ENCODE measurements at regions not wholly inside any gene's neighbourhood (a gene's known extent, or its start where the extent isn't known, plus 50 kb on each side); places are given as distances from the start of the nearest gene placed in this dataset.

DNA sequence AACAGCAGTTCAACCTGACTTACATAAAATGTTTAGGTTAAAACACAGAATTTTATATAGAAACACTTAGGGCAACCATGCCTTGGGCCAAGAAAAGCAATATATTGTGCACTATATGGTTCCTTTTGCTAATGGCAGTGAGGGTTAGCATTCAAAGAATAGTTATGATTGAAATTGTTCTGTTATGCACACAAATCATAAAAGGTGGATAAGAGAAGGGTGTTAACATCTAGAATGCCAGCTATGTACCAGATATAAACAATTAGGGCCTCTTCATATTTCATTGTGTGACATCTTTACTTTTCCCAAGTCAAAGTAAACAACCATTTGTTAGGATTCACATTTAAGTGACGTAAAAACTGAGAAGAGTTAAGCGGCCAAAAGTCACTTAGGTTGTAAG is 308.0 kb upstream of the B3GALT2 start:
- 47% methylated on average over 2 of the region's 2 CpGs for WGBS
- Histone ChIP-seq H3K27me3 (ENCODE audit: control insufficient read depth, insufficient read depth) (no peaks in the 10 kb centered on the region), H3K27ac (ENCODE audit: low read length) (no peak overlapping the region), H3K9me3 (ENCODE audit: control insufficient read depth, low read length) (no peaks in the 10 kb centered on the region), H3K4me3 (ENCODE audit: low read length) (no peak overlapping the region), H3K4me1 (ENCODE audit: control insufficient read depth, insufficient read depth, low read length) (no peaks in the 10 kb centered on the region)
- ATAC-seq, result no peak
- intact Hi-C loops (cut with DNase I), result no loop called here
- no peak for DNase-seq

GRCh38 chr1:193489191-193489590 is 302.8 kb upstream of the B3GALT2 start:
- ATAC-seq (no peak), DNase-seq (no peak)
- intact Hi-C loops (cut with DNase I), result no loop called here
- no peak overlapping the region for H3K4me3 ChIP-seq (ENCODE audit: low read length)
- H3K27me3 ChIP-seq (ENCODE audit: control insufficient read depth, insufficient read depth), result no peaks in the 10 kb centered on the region
- H3K4me1 ChIP-seq (ENCODE audit: control insufficient read depth, insufficient read depth, low read length), result no peaks in the 10 kb centered on the region
- H3K27ac ChIP-seq (ENCODE audit: low read length), result no peak overlapping the region
- H3K9me3 ChIP-seq (ENCODE audit: control insufficient read depth, low read length), result no peaks in the 10 kb centered on the region

DNA sequence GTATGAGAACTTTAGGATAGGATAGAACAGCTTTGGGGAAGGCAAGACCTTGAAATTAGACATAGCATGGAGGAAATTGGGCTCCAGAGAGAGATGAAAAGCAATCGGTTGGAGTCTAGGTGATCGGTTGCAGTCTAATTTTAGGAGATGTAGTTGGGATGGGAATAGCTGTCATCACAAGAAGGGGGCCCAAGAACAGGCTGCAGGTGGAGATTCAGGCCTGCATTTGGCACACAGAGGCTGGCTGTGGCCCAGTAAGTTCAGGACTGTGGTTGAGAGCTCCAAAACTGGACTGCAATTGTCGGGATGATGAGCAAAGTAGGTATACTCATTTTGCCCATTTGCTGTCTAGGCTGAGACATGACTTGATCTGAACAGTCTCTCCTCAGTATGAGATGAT is 301.3 kb upstream of the B3GALT2 start:
- intact Hi-C loops (cut with DNase I), result no loop called here
- WGBS, result 71% methylated on average over 3 of the region's 3 CpGs
- Histone ChIP-seq H3K4me3 (ENCODE audit: low read length) (no peak overlapping the region), H3K9me3 (ENCODE audit: control insufficient read depth, low read length) (no peaks in the 10 kb centered on the region), H3K27ac (ENCODE audit: low read length) (no peak overlapping the region), H3K4me1 (ENCODE audit: control insufficient read depth, insufficient read depth, low read length) (no peaks in the 10 kb centered on the region), H3K27me3 (ENCODE audit: control insufficient read depth, insufficient read depth) (no peaks in the 10 kb centered on the region)
- ATAC-seq (no peak), DNase-seq (no peak)

- Histone ChIP-seq H3K9me3 (ENCODE audit: control insufficient read depth, low read length) (no peaks in the 10 kb centered on the region), H3K4me3 (ENCODE audit: low read length) (no peak overlapping the region), H3K27ac (ENCODE audit: low read length) (no peak overlapping the region), H3K4me1 (ENCODE audit: control insufficient read depth, insufficient read depth, low read length) (no peaks in the 10 kb centered on the region), H3K27me3 (ENCODE audit: control insufficient read depth, insufficient read depth) (no peaks in the 10 kb centered on the region)
- DNase-seq, result no peak
- ATAC-seq, result no peak
- intact Hi-C loops (cut with DNase I), result no loop called here
- WGBS, result 32% methylated on average over 1 of the region's 1 CpG
Measured at GRCh38 chr1:193486671-193487229, 300.3 kb upstream of the B3GALT2 start.

DNA sequence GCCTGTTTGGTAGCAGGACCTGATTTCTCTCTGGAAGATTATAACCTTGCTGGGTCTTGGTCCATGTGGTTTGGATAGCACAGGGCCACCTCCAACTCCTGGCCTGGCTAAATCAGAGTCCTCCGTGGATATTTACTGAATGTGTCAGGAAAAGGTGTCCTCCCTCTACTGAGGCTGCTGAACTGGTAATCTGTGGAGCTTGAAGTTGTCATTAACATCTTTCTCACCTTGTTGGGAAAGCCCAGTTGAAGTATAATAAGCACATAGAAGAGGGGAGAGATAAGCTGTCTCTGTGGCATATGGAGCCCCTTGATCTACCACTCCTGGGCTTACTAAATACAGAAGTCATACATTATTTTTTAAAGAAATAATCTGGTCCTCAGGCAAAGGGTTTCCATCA is 294.3 kb upstream of the B3GALT2 start:
- Histone ChIP-seq H3K4me3 (ENCODE audit: low read length) (no peak overlapping the region), H3K9me3 (ENCODE audit: control insufficient read depth, low read length) (no peaks in the 10 kb centered on the region), H3K27me3 (ENCODE audit: control insufficient read depth, insufficient read depth) (no peaks in the 10 kb centered on the region), H3K4me1 (ENCODE audit: control insufficient read depth, insufficient read depth, low read length) (no peaks in the 10 kb centered on the region), H3K27ac (ENCODE audit: low read length) (no peak overlapping the region)
- ATAC-seq, result no peak
- WGBS, result 15% methylated on average over 1 of the region's 1 CpG
- intact Hi-C loops (cut with DNase I), result no loop called here
- DNase-seq, result no peak

GRCh38 chr1:193479187-193479586 is 292.8 kb upstream of the B3GALT2 start:
- DNase-seq (no peak), ATAC-seq (no peak)
- no peaks in the 10 kb centered on the region for H3K9me3 ChIP-seq (ENCODE audit: control insufficient read depth, low read length)
- H3K27me3 ChIP-seq (ENCODE audit: control insufficient read depth, insufficient read depth), result no peaks in the 10 kb centered on the region
- 73% methylated on average over 3 of the region's 3 CpGs for WGBS
- H3K4me3 ChIP-seq (ENCODE audit: low read length), result no peak overlapping the region
- H3K27ac ChIP-seq (ENCODE audit: low read length), result no peak overlapping the region
- H3K4me1 ChIP-seq (ENCODE audit: control insufficient read depth, insufficient read depth, low read length), result no peaks in the 10 kb centered on the region
- intact Hi-C loops (cut with DNase I), result no loop called here

DNA sequence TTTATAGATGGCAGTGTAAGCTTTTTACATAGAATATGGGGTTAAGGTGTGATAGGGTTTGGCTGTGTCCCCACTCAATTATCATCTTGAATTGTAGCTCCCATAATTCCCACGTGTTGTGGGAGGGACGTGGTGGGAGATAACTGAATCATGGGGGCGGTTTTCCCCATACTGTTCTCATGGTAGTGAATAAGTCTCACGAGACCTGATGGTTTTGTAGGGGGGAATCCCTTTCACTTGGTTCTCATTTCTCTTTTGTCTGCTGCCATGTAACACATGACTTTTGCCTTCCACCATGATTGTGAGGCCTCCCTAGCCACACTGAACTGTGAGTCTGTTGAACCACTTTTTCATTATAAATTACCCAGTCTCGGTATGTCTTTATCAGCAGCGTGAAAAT is 290.3 kb upstream of the B3GALT2 start:
- H3K27ac ChIP-seq (ENCODE audit: low read length), result no peak overlapping the region
- H3K27me3 ChIP-seq (ENCODE audit: control insufficient read depth, insufficient read depth), result no peaks in the 10 kb centered on the region
- ATAC-seq (no peak), DNase-seq (no peak)
- WGBS, result 79% methylated on average over 6 of the region's 6 CpGs
- H3K9me3 ChIP-seq (ENCODE audit: control insufficient read depth, low read length), result no peaks in the 10 kb centered on the region
- H3K4me3 ChIP-seq (ENCODE audit: low read length), result no peak overlapping the region
- no peaks in the 10 kb centered on the region for H3K4me1 ChIP-seq (ENCODE audit: control insufficient read depth, insufficient read depth, low read length)
- intact Hi-C loops (cut with DNase I), result no loop called here

- ATAC-seq (no peak), DNase-seq (no peak)
- intact Hi-C loops (cut with DNase I), result no loop called here
- Histone ChIP-seq H3K27me3 (ENCODE audit: control insufficient read depth, insufficient read depth) (no peaks in the 10 kb centered on the region), H3K27ac (ENCODE audit: low read length) (no peak overlapping the region), H3K4me1 (ENCODE audit: control insufficient read depth, insufficient read depth, low read length) (no peaks in the 10 kb centered on the region), H3K9me3 (ENCODE audit: control insufficient read depth, low read length) (no peaks in the 10 kb centered on the region), H3K4me3 (ENCODE audit: low read length) (no peak overlapping the region)
- WGBS, result 94% methylated on average over 4 of the region's 4 CpGs
Measured at GRCh38 chr1:193473932-193474331, 287.5 kb upstream of the B3GALT2 start.

- intact Hi-C loops (cut with DNase I), result no loop called here
- DNase-seq (no peak), ATAC-seq (no peak)
- WGBS, result 90% methylated on average over 3 of the region's 3 CpGs
- no peaks in the 10 kb centered on the region for H3K4me1 ChIP-seq (ENCODE audit: control insufficient read depth, insufficient read depth, low read length)
- no peaks in the 10 kb centered on the region for H3K27me3 ChIP-seq (ENCODE audit: control insufficient read depth, insufficient read depth)
- no peak overlapping the region for H3K27ac ChIP-seq (ENCODE audit: low read length)
- no peak overlapping the region for H3K4me3 ChIP-seq (ENCODE audit: low read length)
- no peaks in the 10 kb centered on the region for H3K9me3 ChIP-seq (ENCODE audit: control insufficient read depth, low read length)
Measured at GRCh38 chr1:193472838-193473398, 286.5 kb upstream of the B3GALT2 start.

GRCh38 chr1:193472430-193472829 is 286.0 kb upstream of the B3GALT2 start:
- ATAC-seq, result no peak
- H3K27ac ChIP-seq (ENCODE audit: low read length), result no peak overlapping the region
- H3K9me3 ChIP-seq (ENCODE audit: control insufficient read depth, low read length), result no peaks in the 10 kb centered on the region
- DNase-seq, result no peak
- H3K27me3 ChIP-seq (ENCODE audit: control insufficient read depth, insufficient read depth), result no peaks in the 10 kb centered on the region
- H3K4me3 ChIP-seq (ENCODE audit: low read length), result no peak overlapping the region
- intact Hi-C loops (cut with DNase I), result no loop called here
- H3K4me1 ChIP-seq (ENCODE audit: control insufficient read depth, insufficient read depth, low read length), result no peaks in the 10 kb centered on the region
- 96% methylated on average over 2 of the region's 2 CpGs for WGBS

- Histone ChIP-seq H3K27me3 (ENCODE audit: control insufficient read depth, insufficient read depth) (no peaks in the 10 kb centered on the region), H3K27ac (ENCODE audit: low read length) (no peak overlapping the region), H3K4me3 (ENCODE audit: low read length) (no peak overlapping the region), H3K4me1 (ENCODE audit: control insufficient read depth, insufficient read depth, low read length) (no peaks in the 10 kb centered on the region), H3K9me3 (ENCODE audit: control insufficient read depth, low read length) (no peaks in the 10 kb centered on the region)
- DNase-seq (no peak), ATAC-seq (no peak)
- WGBS, result 67% methylated on average over 2 of the region's 2 CpGs
- intact Hi-C loops (cut with DNase I), result no loop called here
Measured at GRCh38 chr1:193471981-193472380, 285.6 kb upstream of the B3GALT2 start.

- 83% methylated on average over 5 of the region's 5 CpGs for WGBS
- Histone ChIP-seq H3K9me3 (ENCODE audit: control insufficient read depth, low read length) (no peaks in the 10 kb centered on the region), H3K27me3 (ENCODE audit: control insufficient read depth, insufficient read depth) (no peaks in the 10 kb centered on the region), H3K27ac (ENCODE audit: low read length) (no peak overlapping the region), H3K4me1 (ENCODE audit: control insufficient read depth, insufficient read depth, low read length) (peaks cover 2% of the 10 kb centered on the region), H3K4me3 (ENCODE audit: low read length) (no peak overlapping the region)
- intact Hi-C loops (cut with DNase I), result no loop called here
- DNase-seq (no peak), ATAC-seq (no peak)
Measured at GRCh38 chr1:193463326-193463932, 277.0 kb upstream of the B3GALT2 start.
